ENCODE measurements at regions not wholly inside any gene's neighbourhood (a gene's known extent, or its start where the extent isn't known, plus 50 kb on each side); places are given as distances from the start of the nearest gene placed in this dataset.

GRCh38 chr14:46054526-46054925 is 597.1 kb downstream of the RPL10L start:
- Mint-ChIP-seq H3K27ac (no peak overlapping the region), H3K36me3 (ENCODE audit: low read depth) (no peaks in the 10 kb centered on the region), H3K27me3 (ENCODE audit: low read depth) (no peaks in the 10 kb centered on the region), H3K9me3 (peaks cover 33% of the 10 kb centered on the region), H3K4me1 (ENCODE audit: low read depth) (no peaks in the 10 kb centered on the region), H3K4me3 (ENCODE audit: low read depth) (no peak overlapping the region)
- intact Hi-C loops (cut with micrococcal nuclease), result no loop called here
- DNase-seq (ENCODE audit: low spot score), result no peak

- H3K27me3 Mint-ChIP-seq (ENCODE audit: low read depth), result no peaks in the 10 kb centered on the region
- no peak overlapping the region for H3K4me3 Mint-ChIP-seq (ENCODE audit: low read depth)
- DNase-seq (ENCODE audit: low spot score), result no peak
- no peaks in the 10 kb centered on the region for H3K4me1 Mint-ChIP-seq (ENCODE audit: low read depth)
- intact Hi-C loops (cut with micrococcal nuclease), result no loop called here
- no peaks in the 10 kb centered on the region for H3K36me3 Mint-ChIP-seq (ENCODE audit: low read depth)
- peaks cover 37% of the 10 kb centered on the region for H3K9me3 Mint-ChIP-seq
- H3K27ac Mint-ChIP-seq, result no peak overlapping the region
These were observed 598.4 kb downstream of the RPL10L start for GRCh38 chr14:46053221-46053620.

- intact Hi-C loops (cut with micrococcal nuclease), result no loop called here
- no peak overlapping the region for H3K4me3 Mint-ChIP-seq (ENCODE audit: low read depth)
- H3K27me3 Mint-ChIP-seq (ENCODE audit: low read depth), result no peaks in the 10 kb centered on the region
- peaks cover 41% of the 10 kb centered on the region for H3K9me3 Mint-ChIP-seq
- DNase-seq (ENCODE audit: low spot score), result no peak
- H3K27ac Mint-ChIP-seq, result no peak overlapping the region
- H3K4me1 Mint-ChIP-seq (ENCODE audit: low read depth), result no peaks in the 10 kb centered on the region
- no peaks in the 10 kb centered on the region for H3K36me3 Mint-ChIP-seq (ENCODE audit: low read depth)
These were observed 599.8 kb downstream of the RPL10L start for GRCh38 chr14:46051796-46052195.

- no peak for DNase-seq (ENCODE audit: low spot score)
- intact Hi-C loops (cut with micrococcal nuclease), result no loop called here
- Mint-ChIP-seq H3K27me3 (ENCODE audit: low read depth) (no peaks in the 10 kb centered on the region), H3K36me3 (ENCODE audit: low read depth) (no peaks in the 10 kb centered on the region), H3K9me3 (peaks cover 50% of the 10 kb centered on the region), H3K4me3 (ENCODE audit: low read depth) (no peak overlapping the region), H3K27ac (no peak overlapping the region), H3K4me1 (ENCODE audit: low read depth) (no peaks in the 10 kb centered on the region)
These were observed 603.5 kb downstream of the RPL10L start for GRCh38 chr14:46048127-46048526.

- no peaks in the 10 kb centered on the region for H3K36me3 Mint-ChIP-seq (ENCODE audit: low read depth)
- H3K4me1 Mint-ChIP-seq (ENCODE audit: low read depth), result no peaks in the 10 kb centered on the region
- no peak overlapping the region for H3K4me3 Mint-ChIP-seq (ENCODE audit: low read depth)
- no peak overlapping the region for H3K27ac Mint-ChIP-seq
- intact Hi-C loops (cut with micrococcal nuclease), result no loop called here
- H3K9me3 Mint-ChIP-seq, result peaks cover 28% of the 10 kb centered on the region
- DNase-seq (ENCODE audit: low spot score), result no peak
- H3K27me3 Mint-ChIP-seq (ENCODE audit: low read depth), result no peaks in the 10 kb centered on the region
These were observed 615.5 kb downstream of the RPL10L start for GRCh38 chr14:46036099-46036498.

GRCh38 chr14:46034305-46034704 is 617.3 kb downstream of the RPL10L start:
- intact Hi-C loops (cut with micrococcal nuclease), result no loop called here
- H3K27me3 Mint-ChIP-seq (ENCODE audit: low read depth), result no peaks in the 10 kb centered on the region
- no peak for DNase-seq (ENCODE audit: low spot score)
- no peaks in the 10 kb centered on the region for H3K4me1 Mint-ChIP-seq (ENCODE audit: low read depth)
- no peak overlapping the region for H3K4me3 Mint-ChIP-seq (ENCODE audit: low read depth)
- H3K9me3 Mint-ChIP-seq, result peaks cover 27% of the 10 kb centered on the region
- no peak overlapping the region for H3K27ac Mint-ChIP-seq
- no peaks in the 10 kb centered on the region for H3K36me3 Mint-ChIP-seq (ENCODE audit: low read depth)

GRCh38 chr14:46018846-46019420 is 632.6 kb downstream of the RPL10L start:
- Mint-ChIP-seq H3K9me3 (peaks cover 48% of the 10 kb centered on the region), H3K27me3 (ENCODE audit: low read depth) (no peaks in the 10 kb centered on the region), H3K36me3 (ENCODE audit: low read depth) (no peaks in the 10 kb centered on the region), H3K27ac (no peak overlapping the region), H3K4me3 (ENCODE audit: low read depth) (no peak overlapping the region), H3K4me1 (ENCODE audit: low read depth) (no peaks in the 10 kb centered on the region)
- intact Hi-C loops (cut with micrococcal nuclease), result no loop called here
- no peak for DNase-seq (ENCODE audit: low spot score)

GRCh38 chr14:46008348-46008747 is 643.2 kb downstream of the RPL10L start:
- H3K36me3 Mint-ChIP-seq (ENCODE audit: low read depth), result no peaks in the 10 kb centered on the region
- intact Hi-C loops (cut with micrococcal nuclease), result no loop called here
- H3K27ac Mint-ChIP-seq, result no peak overlapping the region
- H3K4me3 Mint-ChIP-seq (ENCODE audit: low read depth), result no peak overlapping the region
- no peaks in the 10 kb centered on the region for H3K27me3 Mint-ChIP-seq (ENCODE audit: low read depth)
- no peaks in the 10 kb centered on the region for H3K4me1 Mint-ChIP-seq (ENCODE audit: low read depth)
- no peak for DNase-seq (ENCODE audit: low spot score)
- H3K9me3 Mint-ChIP-seq, result peaks cover 57% of the 10 kb centered on the region

- Mint-ChIP-seq H3K27me3 (ENCODE audit: low read depth) (no peaks in the 10 kb centered on the region), H3K9me3 (peaks cover 24% of the 10 kb centered on the region), H3K4me3 (ENCODE audit: low read depth) (no peak overlapping the region), H3K27ac (no peak overlapping the region), H3K36me3 (ENCODE audit: low read depth) (no peaks in the 10 kb centered on the region), H3K4me1 (ENCODE audit: low read depth) (no peaks in the 10 kb centered on the region)
- DNase-seq (ENCODE audit: low spot score), result no peak
- intact Hi-C loops (cut with micrococcal nuclease), result no loop called here
These were observed 653.0 kb downstream of the RPL10L start for GRCh38 chr14:45998554-45998953.

- no peak for DNase-seq (ENCODE audit: low spot score)
- no peaks in the 10 kb centered on the region for H3K4me1 Mint-ChIP-seq (ENCODE audit: low read depth)
- H3K27me3 Mint-ChIP-seq (ENCODE audit: low read depth), result no peaks in the 10 kb centered on the region
- intact Hi-C loops (cut with micrococcal nuclease), result no loop called here
- no peak overlapping the region for H3K4me3 Mint-ChIP-seq (ENCODE audit: low read depth)
- peaks cover 49% of the 10 kb centered on the region for H3K9me3 Mint-ChIP-seq
- no peaks in the 10 kb centered on the region for H3K36me3 Mint-ChIP-seq (ENCODE audit: low read depth)
- no peak overlapping the region for H3K27ac Mint-ChIP-seq
These were observed 661.3 kb downstream of the RPL10L start for GRCh38 chr14:45990252-45990651.

- H3K9me3 Mint-ChIP-seq, result peaks cover 25% of the 10 kb centered on the region
- H3K4me3 Mint-ChIP-seq (ENCODE audit: low read depth), result no peak overlapping the region
- H3K36me3 Mint-ChIP-seq (ENCODE audit: low read depth), result no peaks in the 10 kb centered on the region
- H3K4me1 Mint-ChIP-seq (ENCODE audit: low read depth), result no peaks in the 10 kb centered on the region
- no peak for DNase-seq (ENCODE audit: low spot score)
- intact Hi-C loops (cut with micrococcal nuclease), result no loop called here
- H3K27me3 Mint-ChIP-seq (ENCODE audit: low read depth), result no peaks in the 10 kb centered on the region
- H3K27ac Mint-ChIP-seq, result no peak overlapping the region
These were observed 675.6 kb downstream of the RPL10L start for GRCh38 chr14:45976001-45976400.

GRCh38 chr14:45972416-45972815 is 679.2 kb downstream of the RPL10L start:
- Mint-ChIP-seq H3K27ac (no peak overlapping the region), H3K4me3 (ENCODE audit: low read depth) (no peak overlapping the region), H3K4me1 (ENCODE audit: low read depth) (no peaks in the 10 kb centered on the region), H3K27me3 (ENCODE audit: low read depth) (no peaks in the 10 kb centered on the region), H3K36me3 (ENCODE audit: low read depth) (no peaks in the 10 kb centered on the region), H3K9me3 (peaks cover 33% of the 10 kb centered on the region)
- intact Hi-C loops (cut with micrococcal nuclease), result no loop called here
- no peak for DNase-seq (ENCODE audit: low spot score)

- Mint-ChIP-seq H3K4me3 (ENCODE audit: low read depth) (no peak overlapping the region), H3K9me3 (peaks cover 46% of the 10 kb centered on the region)
These were observed 681.0 kb downstream of the RPL10L start for GRCh38 chr14:45970621-45971020.

GRCh38 chr14:45968037-45968436 is 683.5 kb downstream of the RPL10L start:
- Mint-ChIP-seq H3K4me3 (ENCODE audit: low read depth) (no peak overlapping the region), H3K27ac (no peak overlapping the region), H3K27me3 (ENCODE audit: low read depth) (no peaks in the 10 kb centered on the region), H3K9me3 (peaks cover 47% of the 10 kb centered on the region), H3K36me3 (ENCODE audit: low read depth) (no peaks in the 10 kb centered on the region), H3K4me1 (ENCODE audit: low read depth) (no peaks in the 10 kb centered on the region)
- no peak for DNase-seq (ENCODE audit: low spot score)
- intact Hi-C loops (cut with micrococcal nuclease), result no loop called here

More at GRCh38 chr14:45970621-45971020, 681.0 kb downstream of the RPL10L start:
- no peaks in the 10 kb centered on the region for H3K4me1 Mint-ChIP-seq (ENCODE audit: low read depth)
- H3K27ac Mint-ChIP-seq, result no peak overlapping the region
- no peaks in the 10 kb centered on the region for H3K36me3 Mint-ChIP-seq (ENCODE audit: low read depth)
- no peak for DNase-seq (ENCODE audit: low spot score)
- intact Hi-C loops (cut with micrococcal nuclease), result no loop called here
- no peaks in the 10 kb centered on the region for H3K27me3 Mint-ChIP-seq (ENCODE audit: low read depth)
